ENCODE measurements at regions not wholly inside any gene's neighbourhood (a gene's known extent, or its start where the extent isn't known, plus 50 kb on each side); places are given as distances from the start of the nearest gene placed in this dataset.

- DNase-seq (no peak), FAIRE-seq (no peak)
- Histone ChIP-seq H3K9me3 (ENCODE audit: control insufficient read depth in 2 of 2, insufficient read depth in 1 of 2, low read depth in 1 of 2, low read length in 1 of 2) (no peaks in the 10 kb centered on the region), H3K36me3 (ENCODE audit: control insufficient read depth in 3 of 3, insufficient read depth in 2 of 3, low read depth in 1 of 3, low read length in 3 of 3) (no peaks in the 10 kb centered on the region), H3K4me3 (ENCODE audit: low read depth in 1 of 3, low read length in 3 of 3) (no peak overlapping the region), H3K27me3 (ENCODE audit: control insufficient read depth in 3 of 3, insufficient read depth in 3 of 3, low read length in 3 of 3) (no peaks in the 10 kb centered on the region), H3K4me1 (ENCODE audit: control insufficient read depth in 3 of 3, insufficient read depth in 2 of 3, low read depth in 1 of 3, low read length in 2 of 3) (no peaks in the 10 kb centered on the region), H3K27ac (ENCODE audit: low read depth in 1 of 3, low read length in 2 of 3) (no peak overlapping the region)
- 81 to 89% (median 85%) methylated on average over 4 of the region's 4 CpGs for WGBS, 3 donors
These were observed 940.4 kb downstream of the GLUD2 start for GRCh38 chrX:121987835-121988234.

GRCh38 chrX:122004127-122004526 is 956.7 kb downstream of the GLUD2 start:
- H3K9me3 ChIP-seq (ENCODE audit: control insufficient read depth in 2 of 2, insufficient read depth in 1 of 2, low read depth in 1 of 2, low read length in 1 of 2), result peaks cover 0 to 2% of the 10 kb centered on the region in 2 donors
- 82 to 90% (median 85%) methylated on average over 8 to 10 of the region's 10 CpGs for WGBS, 3 donors
- H3K4me3 ChIP-seq (ENCODE audit: low read depth in 1 of 3, low read length in 3 of 3), result no peak overlapping the region
- no peaks in the 10 kb centered on the region for H3K4me1 ChIP-seq (ENCODE audit: control insufficient read depth in 3 of 3, insufficient read depth in 2 of 3, low read depth in 1 of 3, low read length in 2 of 3)
- FAIRE-seq (no peak), DNase-seq (no peak)
- no peaks in the 10 kb centered on the region for H3K27me3 ChIP-seq (ENCODE audit: control insufficient read depth in 3 of 3, insufficient read depth in 3 of 3, low read length in 3 of 3)
- H3K36me3 ChIP-seq (ENCODE audit: control insufficient read depth in 3 of 3, insufficient read depth in 2 of 3, low read depth in 1 of 3, low read length in 3 of 3), result no peaks in the 10 kb centered on the region
- no peak overlapping the region for H3K27ac ChIP-seq (ENCODE audit: low read depth in 1 of 3, low read length in 2 of 3)

GRCh38 chrX:122026665-122027064 is 979.3 kb downstream of the GLUD2 start:
- DNase-seq (no peak), FAIRE-seq (no peak)
- Histone ChIP-seq H3K27me3 (ENCODE audit: control insufficient read depth in 3 of 3, insufficient read depth in 3 of 3, low read length in 3 of 3) (no peaks in the 10 kb centered on the region), H3K27ac (ENCODE audit: low read depth in 1 of 3, low read length in 2 of 3) (no peak overlapping the region), H3K36me3 (ENCODE audit: control insufficient read depth in 3 of 3, insufficient read depth in 2 of 3, low read depth in 1 of 3, low read length in 3 of 3) (no peaks in the 10 kb centered on the region), H3K9me3 (ENCODE audit: control insufficient read depth in 2 of 2, insufficient read depth in 1 of 2, low read depth in 1 of 2, low read length in 1 of 2) (no peaks in the 10 kb centered on the region), H3K4me3 (ENCODE audit: low read depth in 1 of 3, low read length in 3 of 3) (no peak overlapping the region), H3K4me1 (ENCODE audit: control insufficient read depth in 3 of 3, insufficient read depth in 2 of 3, low read depth in 1 of 3, low read length in 2 of 3) (no peaks in the 10 kb centered on the region)
- 56 to 79% (median 65%) methylated on average over 1 of the region's 1 CpG for WGBS, 3 donors

GRCh38 chrX:122046226-122046625 is 998.8 kb downstream of the GLUD2 start:
- 78 to 83% (median 79%) methylated on average over 1 of the region's 1 CpG for WGBS, 3 donors
- no peak overlapping the region for H3K27ac ChIP-seq (ENCODE audit: low read depth in 1 of 3, low read length in 2 of 3)
- H3K9me3 ChIP-seq (ENCODE audit: control insufficient read depth in 2 of 2, insufficient read depth in 1 of 2, low read depth in 1 of 2, low read length in 1 of 2), result peaks cover 0 to 13% of the 10 kb centered on the region in 2 donors
- no peak overlapping the region for H3K4me3 ChIP-seq (ENCODE audit: low read depth in 1 of 3, low read length in 3 of 3)
- H3K4me1 ChIP-seq (ENCODE audit: control insufficient read depth in 3 of 3, insufficient read depth in 2 of 3, low read depth in 1 of 3, low read length in 2 of 3), result no peaks in the 10 kb centered on the region
- H3K36me3 ChIP-seq (ENCODE audit: control insufficient read depth in 3 of 3, insufficient read depth in 2 of 3, low read depth in 1 of 3, low read length in 3 of 3), result no peaks in the 10 kb centered on the region
- FAIRE-seq (no peak), DNase-seq (no peak)
- H3K27me3 ChIP-seq (ENCODE audit: control insufficient read depth in 3 of 3, insufficient read depth in 3 of 3, low read length in 3 of 3), result no peaks in the 10 kb centered on the region

GRCh38 chrX:122046815-122047214 is 999.4 kb downstream of the GLUD2 start:
- no peak for FAIRE-seq
- DNase-seq, result no peak
- no peak overlapping the region for H3K4me3 ChIP-seq (ENCODE audit: low read depth in 1 of 3, low read length in 3 of 3)
- no peaks in the 10 kb centered on the region for H3K27me3 ChIP-seq (ENCODE audit: control insufficient read depth in 3 of 3, insufficient read depth in 3 of 3, low read length in 3 of 3)
- no peaks in the 10 kb centered on the region for H3K36me3 ChIP-seq (ENCODE audit: control insufficient read depth in 3 of 3, insufficient read depth in 2 of 3, low read depth in 1 of 3, low read length in 3 of 3)
- H3K4me1 ChIP-seq (ENCODE audit: control insufficient read depth in 3 of 3, insufficient read depth in 2 of 3, low read depth in 1 of 3, low read length in 2 of 3), result no peaks in the 10 kb centered on the region
- H3K9me3 ChIP-seq (ENCODE audit: control insufficient read depth in 2 of 2, insufficient read depth in 1 of 2, low read depth in 1 of 2, low read length in 1 of 2), result peaks cover 0 to 13% of the 10 kb centered on the region in 2 donors
- whole genome bisulfite sequencing, 3 donors, result 61 to 78% (median 76%) methylated on average over 5 of the region's 5 CpGs
- H3K27ac ChIP-seq (ENCODE audit: low read depth in 1 of 3, low read length in 2 of 3), result no peak overlapping the region

- H3K36me3 ChIP-seq (ENCODE audit: control insufficient read depth in 3 of 3, insufficient read depth in 2 of 3, low read depth in 1 of 3, low read length in 3 of 3), result no peaks in the 10 kb centered on the region
- H3K27ac ChIP-seq (ENCODE audit: low read depth in 1 of 3, low read length in 2 of 3), result no peak overlapping the region
- no peaks in the 10 kb centered on the region for H3K27me3 ChIP-seq (ENCODE audit: control insufficient read depth in 3 of 3, insufficient read depth in 3 of 3, low read length in 3 of 3)
- no peaks in the 10 kb centered on the region for H3K4me1 ChIP-seq (ENCODE audit: control insufficient read depth in 3 of 3, insufficient read depth in 2 of 3, low read depth in 1 of 3, low read length in 2 of 3)
- FAIRE-seq, result no peak
- no peak overlapping the region for H3K4me3 ChIP-seq (ENCODE audit: low read depth in 1 of 3, low read length in 3 of 3)
- WGBS, 3 donors, result 26 to 60% (median 46%) methylated on average over 2 of the region's 2 CpGs
- H3K9me3 ChIP-seq (ENCODE audit: control insufficient read depth in 2 of 2, insufficient read depth in 1 of 2, low read depth in 1 of 2, low read length in 1 of 2), result peaks cover 0 to 10% of the 10 kb centered on the region in 2 donors
- DNase-seq, result no peak
These were observed 999.9 kb downstream of the GLUD2 start for GRCh38 chrX:122047261-122047660.

- no peaks in the 10 kb centered on the region for H3K27me3 ChIP-seq (ENCODE audit: control insufficient read depth in 3 of 3, insufficient read depth in 3 of 3, low read length in 3 of 3)
- no peak for FAIRE-seq
- H3K9me3 ChIP-seq (ENCODE audit: control insufficient read depth in 2 of 2, insufficient read depth in 1 of 2, low read depth in 1 of 2, low read length in 1 of 2), result no peaks in the 10 kb centered on the region
- H3K4me3 ChIP-seq (ENCODE audit: low read depth in 1 of 3, low read length in 3 of 3), result no peak overlapping the region
- DNase-seq, result no peak
- H3K27ac ChIP-seq (ENCODE audit: low read depth in 1 of 3, low read length in 2 of 3), result no peak overlapping the region
- H3K36me3 ChIP-seq (ENCODE audit: control insufficient read depth in 3 of 3, insufficient read depth in 2 of 3, low read depth in 1 of 3, low read length in 3 of 3), result no peaks in the 10 kb centered on the region
- 50 to 62% (median 52%) methylated on average over 2 of the region's 2 CpGs for WGBS, 3 donors
- H3K4me1 ChIP-seq (ENCODE audit: control insufficient read depth in 3 of 3, insufficient read depth in 2 of 3, low read depth in 1 of 3, low read length in 2 of 3), result no peaks in the 10 kb centered on the region
These were observed 1008.0 kb downstream of the GLUD2 start for GRCh38 chrX:122055460-122055859.

GRCh38 chrX:122055979-122056715 is 1008.7 kb downstream of the GLUD2 start:
- H3K9me3 ChIP-seq (ENCODE audit: control insufficient read depth in 2 of 2, insufficient read depth in 1 of 2, low read depth in 1 of 2, low read length in 1 of 2), result peaks cover 0 to 3% of the 10 kb centered on the region in 2 donors
- no peak overlapping the region for H3K27ac ChIP-seq (ENCODE audit: low read depth in 1 of 3, low read length in 2 of 3)
- FAIRE-seq (no peak), DNase-seq (no peak)
- no peaks in the 10 kb centered on the region for H3K27me3 ChIP-seq (ENCODE audit: control insufficient read depth in 3 of 3, insufficient read depth in 3 of 3, low read length in 3 of 3)
- no peaks in the 10 kb centered on the region for H3K36me3 ChIP-seq (ENCODE audit: control insufficient read depth in 3 of 3, insufficient read depth in 2 of 3, low read depth in 1 of 3, low read length in 3 of 3)
- no peaks in the 10 kb centered on the region for H3K4me1 ChIP-seq (ENCODE audit: control insufficient read depth in 3 of 3, insufficient read depth in 2 of 3, low read depth in 1 of 3, low read length in 2 of 3)
- no peak overlapping the region for H3K4me3 ChIP-seq (ENCODE audit: low read depth in 1 of 3, low read length in 3 of 3)
- 74 to 82% (median 76%) methylated on average over 2 of the region's 2 CpGs for WGBS, 3 donors

GRCh38 chrX:122076241-122076640 is 1028.8 kb downstream of the GLUD2 start:
- H3K4me3 ChIP-seq (ENCODE audit: low read depth in 1 of 3, low read length in 3 of 3), result no peak overlapping the region
- WGBS, 3 donors, result 28 to 74% (median 69%) methylated on average over 1 of the region's 1 CpG
- DNase-seq, result no peak
- H3K27ac ChIP-seq (ENCODE audit: low read depth in 1 of 3, low read length in 2 of 3), result no peak overlapping the region
- peaks cover 0 to 2% of the 10 kb centered on the region in 2 donors for H3K9me3 ChIP-seq (ENCODE audit: control insufficient read depth in 2 of 2, insufficient read depth in 1 of 2, low read depth in 1 of 2, low read length in 1 of 2)
- no peaks in the 10 kb centered on the region for H3K4me1 ChIP-seq (ENCODE audit: control insufficient read depth in 3 of 3, insufficient read depth in 2 of 3, low read depth in 1 of 3, low read length in 2 of 3)
- no peaks in the 10 kb centered on the region for H3K27me3 ChIP-seq (ENCODE audit: control insufficient read depth in 3 of 3, insufficient read depth in 3 of 3, low read length in 3 of 3)
- no peaks in the 10 kb centered on the region for H3K36me3 ChIP-seq (ENCODE audit: control insufficient read depth in 3 of 3, insufficient read depth in 2 of 3, low read depth in 1 of 3, low read length in 3 of 3)
- no peak for FAIRE-seq
